ENCODE measurements at regions not wholly inside any gene's neighbourhood (a gene's known extent, or its start where the extent isn't known, plus 50 kb on each side); places are given as distances from the start of the nearest gene placed in this dataset.
A peak's percentile ranks its signal among the peaks of the same experiment; 100 is the strongest.

DNA sequence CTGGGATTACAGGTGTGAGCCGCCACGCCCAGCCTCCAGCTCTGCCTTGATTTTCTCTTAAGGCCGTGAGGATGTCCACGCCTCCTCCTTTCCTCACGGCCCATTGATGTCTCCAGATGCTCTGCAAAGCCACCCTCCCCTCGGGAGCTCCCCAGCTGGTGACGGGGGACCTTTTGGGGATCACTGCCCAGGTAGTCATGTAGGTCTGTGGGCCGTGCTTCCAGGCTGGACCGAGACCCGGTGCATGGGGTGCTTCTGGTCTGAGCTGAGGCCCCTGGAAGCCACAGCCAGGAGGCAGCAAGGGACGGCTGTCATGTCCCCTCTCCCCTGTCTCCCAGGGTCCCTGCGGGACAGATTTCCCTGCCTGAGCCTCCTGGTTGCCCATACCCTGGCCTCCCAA is 277.8 kb downstream of the SEC14L1 start:
- intact Hi-C loops (cut with micrococcal nuclease): no loop called here
- Mint-ChIP-seq H3K4me1 (peaks cover 34% of the 10 kb centered on the region), H3K27me3 (no peaks in the 10 kb centered on the region), H3K36me3 (ENCODE audit: low read depth) (peaks cover 15% of the 10 kb centered on the region), H3K27ac (peak overlapping the region; percentile 45), H3K9me3 (no peaks in the 10 kb centered on the region), H3K4me3 (no peak overlapping the region)
- no peak for DNase-seq

DNA sequence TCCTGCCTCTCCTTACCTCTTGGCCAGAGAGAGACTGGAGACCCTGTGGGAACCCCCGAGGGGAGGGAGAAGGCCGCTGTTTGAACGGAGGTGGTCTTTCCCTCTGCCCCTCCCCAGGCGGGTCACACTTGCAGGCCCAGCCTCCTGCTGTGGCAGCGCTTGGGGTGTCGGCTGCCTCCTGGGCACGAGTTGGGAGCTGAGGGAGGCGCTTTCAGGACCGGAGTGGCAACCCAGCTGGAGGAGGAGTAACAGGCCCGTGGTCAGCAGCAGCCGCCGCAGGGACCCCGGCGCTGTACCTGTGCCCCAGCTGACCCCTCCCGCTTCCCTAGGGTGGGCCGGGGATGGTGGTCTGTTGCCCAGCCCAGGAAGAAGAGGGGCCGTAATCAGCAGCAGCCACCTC is 278.3 kb downstream of the SEC14L1 start:
- no peak for DNase-seq
- H3K9me3 Mint-ChIP-seq: no peaks in the 10 kb centered on the region
- no peaks in the 10 kb centered on the region for H3K27me3 Mint-ChIP-seq
- intact Hi-C loops (cut with micrococcal nuclease): no loop called here
- no peak overlapping the region for H3K27ac Mint-ChIP-seq
- H3K4me1 Mint-ChIP-seq: peaks cover 34% of the 10 kb centered on the region
- no peak overlapping the region for H3K4me3 Mint-ChIP-seq
- peaks cover 15% of the 10 kb centered on the region for H3K36me3 Mint-ChIP-seq (ENCODE audit: low read depth)

DNA sequence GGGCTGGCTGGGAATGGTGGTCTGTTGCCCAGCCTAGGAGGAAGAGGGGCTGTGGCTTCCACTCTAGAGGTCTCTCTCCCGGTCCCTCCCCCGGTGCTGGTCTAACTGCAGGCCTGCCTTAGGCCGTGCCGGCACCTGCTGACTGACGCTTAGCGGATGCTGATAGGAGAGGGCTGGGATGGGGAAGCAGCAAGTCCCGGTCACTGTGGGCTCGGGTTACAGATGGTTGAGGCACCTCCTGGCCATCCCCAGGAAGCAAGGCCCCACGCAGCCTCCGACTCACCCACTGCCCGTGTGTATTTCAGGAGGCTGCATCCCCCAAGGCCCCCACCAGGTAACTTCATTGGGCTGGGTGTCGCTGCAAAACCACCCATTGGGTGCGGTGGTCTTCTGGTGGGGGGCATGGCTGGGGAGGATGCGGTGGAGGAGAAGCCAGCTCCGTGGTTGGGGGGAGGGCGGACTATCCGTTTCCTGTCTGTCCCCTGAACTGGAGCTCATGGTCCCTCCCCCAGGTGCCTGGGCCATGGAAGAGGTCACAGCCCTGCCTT is 278.9 kb downstream of the SEC14L1 start:
- H3K36me3 Mint-ChIP-seq (ENCODE audit: low read depth): peaks cover 15% of the 10 kb centered on the region
- no peaks in the 10 kb centered on the region for H3K27me3 Mint-ChIP-seq
- H3K4me3 Mint-ChIP-seq: peak overlapping the region; percentile 75
- no peak overlapping the region for H3K27ac Mint-ChIP-seq
- intact Hi-C loops (cut with micrococcal nuclease): no loop called here
- no peak for DNase-seq
- no peaks in the 10 kb centered on the region for H3K9me3 Mint-ChIP-seq
- peaks cover 36% of the 10 kb centered on the region for H3K4me1 Mint-ChIP-seq

DNA sequence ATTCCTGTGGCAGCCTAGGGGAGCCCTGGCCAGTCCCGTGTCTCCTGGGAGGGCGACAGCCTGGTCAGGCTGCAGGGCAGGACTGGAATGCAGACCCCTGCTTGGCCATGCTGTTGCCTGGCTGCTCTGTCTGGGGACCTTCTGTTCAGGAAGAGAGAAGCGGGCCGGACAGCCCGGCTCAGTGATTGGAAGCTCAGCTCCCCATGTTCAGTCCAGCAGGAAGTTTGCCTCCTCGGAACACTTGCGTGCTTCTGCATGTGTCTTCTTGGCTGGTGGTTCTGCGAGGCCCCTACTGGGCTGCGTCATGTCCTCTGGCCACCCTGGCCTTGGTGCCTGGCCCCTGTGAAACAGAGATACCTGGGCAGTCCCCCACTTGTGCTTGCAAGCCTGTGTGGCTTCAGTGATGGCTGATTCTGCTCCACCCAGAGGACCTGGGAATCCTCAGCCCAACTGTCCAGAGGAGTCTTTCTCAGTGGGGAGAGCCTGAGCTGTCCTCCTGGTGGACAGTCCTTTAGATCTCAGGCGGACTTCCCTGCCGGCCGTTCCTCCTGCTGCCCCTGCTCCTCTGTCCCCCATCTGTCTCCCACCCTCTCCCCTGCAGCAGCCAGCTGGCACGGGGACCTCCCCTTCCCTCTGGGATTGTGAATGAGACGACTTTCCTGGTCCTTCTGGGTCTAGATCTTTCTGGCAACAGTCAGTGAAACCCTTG is 279.5 kb downstream of the SEC14L1 start:
- H3K9me3 Mint-ChIP-seq: no peaks in the 10 kb centered on the region
- peaks cover 12% of the 10 kb centered on the region for H3K36me3 Mint-ChIP-seq (ENCODE audit: low read depth)
- intact Hi-C loops (cut with micrococcal nuclease): no loop called here
- peak overlapping the region; percentile 75 for H3K4me3 Mint-ChIP-seq
- peak overlapping the region; percentile 85 for H3K27ac Mint-ChIP-seq
- H3K4me1 Mint-ChIP-seq: peaks cover 33% of the 10 kb centered on the region
- H3K27me3 Mint-ChIP-seq: no peaks in the 10 kb centered on the region
- no peak for DNase-seq

DNA sequence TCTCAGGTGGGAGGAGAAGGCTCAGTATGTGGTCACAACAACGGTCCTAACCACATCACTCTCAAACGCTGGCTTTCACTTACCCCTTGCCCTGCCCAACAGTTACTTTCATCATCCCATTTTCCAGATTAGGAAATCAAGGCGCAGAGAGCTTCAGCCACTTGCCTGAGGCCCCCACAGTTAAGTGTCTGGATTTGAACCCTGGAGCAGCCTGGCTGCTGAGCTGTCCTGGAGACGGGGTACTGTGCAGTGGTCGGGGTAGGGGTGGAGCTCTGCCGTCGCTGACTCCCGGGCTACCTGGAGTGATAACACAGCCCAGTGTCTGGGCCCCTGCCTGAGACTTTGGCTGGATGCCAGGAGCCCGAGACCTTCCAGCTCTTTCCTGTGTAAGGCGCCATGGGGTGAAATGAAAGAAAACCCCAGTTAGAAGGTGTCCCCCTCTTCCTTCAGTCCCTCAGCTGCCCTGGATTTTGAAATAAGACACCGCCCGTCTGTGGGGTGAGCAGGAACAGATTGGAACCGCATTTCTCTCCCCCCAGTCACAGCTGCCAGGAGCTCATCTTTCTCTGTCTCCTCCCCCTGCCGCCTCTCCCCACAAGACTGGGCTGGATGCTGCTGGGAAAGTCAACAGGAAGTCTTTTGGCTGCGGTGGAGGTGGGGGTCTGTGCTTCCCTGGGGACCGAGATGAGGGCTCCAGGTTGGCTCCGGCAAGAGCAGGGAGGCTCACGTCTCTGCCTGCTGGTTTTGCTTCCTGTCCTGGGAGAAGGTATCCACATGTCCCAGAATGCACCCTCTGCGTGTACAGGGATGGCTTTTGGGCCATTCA is 280.2 kb downstream of the SEC14L1 start:
- peaks cover 11% of the 10 kb centered on the region for H3K36me3 Mint-ChIP-seq (ENCODE audit: low read depth)
- H3K9me3 Mint-ChIP-seq: no peaks in the 10 kb centered on the region
- H3K27me3 Mint-ChIP-seq: no peaks in the 10 kb centered on the region
- H3K4me1 Mint-ChIP-seq: peaks cover 35% of the 10 kb centered on the region
- H3K4me3 Mint-ChIP-seq: peak overlapping the region; percentile 75
- intact Hi-C loops (cut with micrococcal nuclease): no loop called here
- DNase-seq: peak; percentile 78
- H3K27ac Mint-ChIP-seq: peak overlapping the region; percentile 85

DNA sequence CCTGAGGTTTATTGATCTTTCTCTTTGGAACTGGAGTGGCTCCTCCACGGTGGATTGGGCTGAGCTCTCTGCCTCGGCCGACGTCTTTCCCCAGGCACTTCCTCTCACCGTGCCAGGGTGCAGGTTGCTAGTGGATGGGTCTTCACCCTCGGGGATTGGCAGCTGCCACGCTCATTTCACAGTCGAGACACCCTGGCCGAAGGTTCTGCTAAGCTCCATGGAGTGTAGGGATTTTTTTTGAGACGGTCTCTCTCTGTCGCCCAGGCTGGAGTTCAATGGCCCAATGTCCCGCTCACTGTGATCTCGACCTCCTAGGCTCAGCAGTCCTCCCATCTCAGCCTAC is 280.8 kb downstream of the SEC14L1 start:
- Mint-ChIP-seq H3K27me3 (no peaks in the 10 kb centered on the region), H3K27ac (peak overlapping the region; percentile 85), H3K4me3 (peak overlapping the region; percentile 75), H3K4me1 (peaks cover 38% of the 10 kb centered on the region), H3K36me3 (ENCODE audit: low read depth) (peaks cover 11% of the 10 kb centered on the region), H3K9me3 (no peaks in the 10 kb centered on the region)
- no peak for DNase-seq
- intact Hi-C loops (cut with micrococcal nuclease): no loop called here

DNA sequence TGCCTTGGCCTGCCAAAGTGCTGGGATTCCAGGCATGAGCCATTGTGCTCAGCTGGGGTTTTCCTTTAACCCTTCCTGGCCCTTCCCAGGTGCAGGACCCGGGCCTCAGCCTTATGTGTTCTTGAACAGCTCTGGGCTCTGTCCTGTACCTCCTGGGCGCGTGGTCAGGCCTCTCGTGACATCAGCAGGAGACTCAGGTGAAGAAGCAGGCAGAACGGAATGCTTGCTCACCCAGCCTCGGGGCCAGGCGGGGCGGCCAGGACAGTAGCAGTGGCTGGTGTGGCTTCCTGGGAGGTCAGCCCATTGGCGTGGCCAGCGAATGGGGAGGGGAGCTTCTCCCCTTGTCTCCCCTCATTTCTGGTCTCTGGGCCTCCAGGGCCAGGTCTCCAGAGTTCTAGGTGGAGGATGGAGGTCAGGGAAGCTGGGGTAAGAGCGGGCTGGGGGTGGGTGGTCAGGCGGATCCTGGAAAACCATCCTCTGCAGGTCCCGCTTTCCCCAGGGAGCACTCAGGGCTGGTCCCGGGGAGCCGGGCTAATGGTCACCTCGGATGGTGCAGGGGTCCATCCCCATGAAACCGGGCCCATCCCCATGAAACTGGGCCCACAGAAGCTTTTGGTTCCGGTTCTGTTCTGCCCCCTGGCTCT is 281.5 kb downstream of the SEC14L1 start:
- Mint-ChIP-seq H3K4me1 (peaks cover 44% of the 10 kb centered on the region), H3K4me3 (no peak overlapping the region), H3K27ac (no peak overlapping the region), H3K27me3 (no peaks in the 10 kb centered on the region), H3K36me3 (ENCODE audit: low read depth) (peaks cover 13% of the 10 kb centered on the region), H3K9me3 (no peaks in the 10 kb centered on the region)
- DNase-seq: no peak
- intact Hi-C loops (cut with micrococcal nuclease): no loop called here

DNA sequence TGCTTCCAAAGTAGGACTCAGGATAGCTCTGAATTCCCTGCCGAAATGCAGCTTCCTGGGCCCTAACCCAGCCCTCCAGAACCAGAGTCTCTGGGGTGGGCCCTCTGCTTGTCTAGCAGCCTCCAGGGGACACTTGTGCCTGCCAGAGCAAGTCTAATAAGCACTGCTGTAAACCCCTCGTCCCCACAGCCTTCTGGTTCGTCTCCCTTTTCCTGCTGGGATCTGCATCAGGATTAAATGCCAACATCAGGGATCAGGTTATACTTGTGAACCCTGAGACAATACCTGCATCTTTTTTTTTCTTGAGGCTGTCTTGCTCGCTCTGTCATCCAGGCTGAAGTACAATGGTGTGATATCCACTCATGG is 282.0 kb downstream of the SEC14L1 start:
- intact Hi-C loops (cut with micrococcal nuclease): no loop called here
- H3K4me1 Mint-ChIP-seq: peaks cover 47% of the 10 kb centered on the region
- H3K27me3 Mint-ChIP-seq: no peaks in the 10 kb centered on the region

DNA sequence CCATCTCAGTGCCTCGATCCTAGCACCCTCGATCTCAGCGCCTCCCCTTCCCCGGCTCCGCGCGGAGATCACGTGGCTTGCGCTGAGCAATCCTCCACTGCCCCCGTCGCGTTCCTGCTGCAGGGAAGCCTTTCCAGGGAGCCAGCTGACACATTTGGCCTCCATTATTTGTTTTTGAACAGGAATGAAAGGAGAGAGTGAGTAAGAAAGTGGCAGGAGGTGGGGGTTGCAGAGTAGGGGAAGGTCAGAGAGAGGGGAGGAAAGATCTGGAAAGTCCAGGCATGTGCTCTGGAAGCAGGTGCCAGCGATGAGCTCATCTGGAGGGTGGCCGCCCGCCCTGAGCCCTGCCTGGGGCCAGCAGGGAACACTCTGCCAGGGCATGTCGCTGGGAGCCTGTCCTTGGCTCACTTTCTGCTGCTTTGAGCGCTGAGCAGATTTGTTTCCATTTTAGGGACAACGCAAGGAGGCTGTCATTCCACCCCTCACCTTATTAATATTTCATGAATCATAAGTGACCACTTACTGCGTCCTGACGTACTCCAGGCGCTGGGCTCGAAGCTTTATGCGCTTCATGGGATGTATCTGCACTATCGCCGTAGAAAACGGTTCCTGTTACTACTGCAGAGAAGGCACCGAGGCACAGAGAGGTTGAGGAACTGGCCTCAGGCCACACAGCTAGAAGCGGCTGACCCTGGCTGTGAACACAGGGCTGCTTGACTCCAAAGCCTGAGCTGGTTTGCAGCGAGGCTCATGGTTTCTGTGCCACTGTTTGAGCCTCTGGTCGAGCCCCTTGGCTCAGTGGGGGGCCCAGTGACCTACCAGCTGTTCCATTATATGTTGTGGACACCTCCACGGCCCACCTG is 283.1 kb downstream of the SEC14L1 start:
- H3K27me3 Mint-ChIP-seq: no peaks in the 10 kb centered on the region
- H3K4me3 Mint-ChIP-seq: no peak overlapping the region
- H3K36me3 Mint-ChIP-seq (ENCODE audit: low read depth): peaks cover 15% of the 10 kb centered on the region
- DNase-seq: no peak
- intact Hi-C loops (cut with micrococcal nuclease): no loop called here
- peaks cover 54% of the 10 kb centered on the region for H3K4me1 Mint-ChIP-seq
- no peak overlapping the region for H3K27ac Mint-ChIP-seq
- no peaks in the 10 kb centered on the region for H3K9me3 Mint-ChIP-seq

More for the DNA sequence above, 282.0 kb downstream of the SEC14L1 start:
- no peak for DNase-seq
- H3K9me3 Mint-ChIP-seq: no peaks in the 10 kb centered on the region
- H3K27ac Mint-ChIP-seq: no peak overlapping the region
- no peak overlapping the region for H3K4me3 Mint-ChIP-seq
- H3K36me3 Mint-ChIP-seq (ENCODE audit: low read depth): peaks cover 13% of the 10 kb centered on the region

DNA sequence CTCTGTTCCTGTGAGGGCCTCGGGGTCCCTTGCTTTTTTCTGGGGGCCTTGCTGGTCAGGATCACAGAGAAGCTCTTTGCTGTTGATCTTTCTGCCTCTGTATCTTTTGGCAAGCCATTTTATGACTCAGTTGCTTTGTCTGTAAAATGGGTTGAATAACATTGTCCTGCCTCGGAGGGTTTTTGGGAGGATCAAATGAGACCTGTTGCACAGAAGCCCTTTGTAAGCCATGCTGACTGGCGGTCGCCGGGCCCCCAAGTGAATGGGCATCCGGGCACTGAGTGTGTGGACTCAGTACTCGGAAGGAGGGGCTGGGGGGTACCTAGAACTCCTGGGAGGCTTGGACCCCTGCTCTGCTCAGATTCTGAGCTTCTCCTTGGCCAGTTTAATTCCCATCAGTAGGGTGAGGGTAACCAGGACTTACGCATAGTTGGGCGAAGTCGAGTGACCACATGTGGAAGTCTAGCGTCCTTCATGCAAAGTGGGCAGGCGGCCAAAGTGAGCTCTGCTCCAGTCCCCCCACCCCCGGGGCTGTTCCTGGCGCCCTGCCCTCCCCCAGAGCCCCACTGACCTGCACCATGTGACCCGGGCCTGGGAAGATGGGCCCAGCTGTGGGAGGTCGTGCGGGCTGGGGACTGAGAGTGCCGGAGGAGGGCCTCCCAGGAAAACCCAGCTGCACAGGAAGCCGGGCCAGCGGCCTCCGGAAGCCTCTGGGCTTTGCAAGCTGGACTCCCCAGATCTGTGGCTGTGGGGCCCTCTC is 284.0 kb downstream of the SEC14L1 start:
- intact Hi-C loops (cut with micrococcal nuclease): no loop called here
- Mint-ChIP-seq H3K4me3 (no peak overlapping the region), H3K36me3 (ENCODE audit: low read depth) (peaks cover 15% of the 10 kb centered on the region), H3K27me3 (no peaks in the 10 kb centered on the region), H3K9me3 (no peaks in the 10 kb centered on the region), H3K4me1 (peaks cover 58% of the 10 kb centered on the region), H3K27ac (no peak overlapping the region)
- DNase-seq: no peak

DNA sequence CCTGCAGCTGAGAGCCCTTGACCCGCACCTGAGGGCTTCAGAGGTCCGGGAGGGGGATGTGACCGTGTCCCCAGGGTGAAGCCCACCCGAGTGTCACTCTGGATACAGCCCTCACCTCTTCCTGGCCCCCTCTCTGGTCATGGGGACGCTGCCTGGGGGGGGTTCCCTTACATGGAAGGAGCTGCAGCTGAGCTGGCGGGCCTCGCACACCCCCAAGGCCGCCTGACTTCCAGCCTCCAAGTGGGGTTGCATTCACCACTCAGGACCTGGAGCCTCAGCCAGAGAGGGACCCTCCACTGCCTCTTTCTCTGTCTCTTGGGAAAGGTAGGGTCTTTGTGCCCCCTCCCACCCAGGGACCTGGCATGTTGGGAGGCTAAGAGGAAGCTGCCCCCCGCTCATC is 284.6 kb downstream of the SEC14L1 start:
- intact Hi-C loops (cut with micrococcal nuclease): no loop called here
- H3K27ac Mint-ChIP-seq: peak overlapping the region; percentile 11
- peaks cover 15% of the 10 kb centered on the region for H3K36me3 Mint-ChIP-seq (ENCODE audit: low read depth)
- H3K27me3 Mint-ChIP-seq: no peaks in the 10 kb centered on the region
- no peak for DNase-seq
- peaks cover 58% of the 10 kb centered on the region for H3K4me1 Mint-ChIP-seq
- H3K4me3 Mint-ChIP-seq: no peak overlapping the region
- H3K9me3 Mint-ChIP-seq: no peaks in the 10 kb centered on the region

DNA sequence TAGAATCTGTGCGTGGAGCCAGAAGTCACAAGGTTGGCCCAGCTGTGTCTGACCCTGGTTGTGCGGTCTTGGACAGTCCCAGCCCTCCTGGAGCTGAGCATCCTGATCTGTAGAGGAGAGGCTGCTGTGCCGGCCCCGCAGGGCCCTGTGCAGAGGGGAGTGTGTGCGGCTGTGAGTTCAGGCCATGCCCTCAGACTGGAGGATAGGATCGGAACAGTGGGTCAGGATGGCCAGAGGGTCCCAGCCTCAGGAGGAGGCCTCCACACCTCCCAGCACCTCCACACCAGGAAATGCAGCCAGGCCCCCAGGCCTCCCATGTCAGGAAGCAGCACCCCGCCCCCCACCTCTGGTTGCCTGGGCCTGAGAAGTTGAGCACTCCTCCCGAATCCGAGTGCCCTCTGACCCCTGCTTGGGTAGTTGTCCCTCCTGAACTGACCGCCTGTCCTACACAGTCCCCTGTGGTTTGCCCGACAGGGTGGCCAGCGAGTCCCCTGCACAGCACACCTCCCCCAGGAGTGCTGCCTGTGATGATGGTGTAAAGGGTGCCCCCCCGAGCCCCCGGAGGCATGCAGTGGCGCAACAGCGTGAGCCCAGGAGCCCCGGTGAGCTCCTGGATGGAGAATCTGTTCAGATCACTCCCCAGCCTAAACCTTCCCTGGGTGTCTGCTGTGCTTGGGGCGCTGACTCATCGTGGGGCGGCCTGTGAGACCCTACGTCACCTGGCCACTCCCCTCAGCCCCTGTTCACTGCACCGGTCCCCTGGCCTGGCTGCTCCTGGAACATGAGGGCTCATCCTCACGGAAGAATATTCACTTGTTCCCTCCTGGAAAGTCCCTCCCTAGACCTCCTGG is 285.2 kb downstream of the SEC14L1 start:
- intact Hi-C loops (cut with micrococcal nuclease): no loop called here
- no peak overlapping the region for H3K4me3 Mint-ChIP-seq
- H3K9me3 Mint-ChIP-seq: no peaks in the 10 kb centered on the region
- H3K27ac Mint-ChIP-seq: peak overlapping the region; percentile 11
- H3K36me3 Mint-ChIP-seq (ENCODE audit: low read depth): peaks cover 12% of the 10 kb centered on the region
- H3K4me1 Mint-ChIP-seq: peaks cover 54% of the 10 kb centered on the region
- H3K27me3 Mint-ChIP-seq: no peaks in the 10 kb centered on the region
- DNase-seq: peak; percentile 65

Measured in activated CD4-positive, alpha-beta T cell treated with anti-CD3 and anti-CD28 coated beads, Interleukin-2, amount 10 ng/mL, durations not matched to agents 24 days and 14 days (primary cell).